ENCODE measurements at regions not wholly inside any gene's neighbourhood (a gene's known extent, or its start where the extent isn't known, plus 50 kb on each side); places are given as distances from the start of the nearest gene placed in this dataset.

GRCh38 chr5:125536095-125536494, 789.7 kb upstream of the ZNF608 start:
- Mint-ChIP-seq H3K4me3 (no peak overlapping the region), H3K27me3 (ENCODE audit: insufficient read depth) (no peaks in the 10 kb centered on the region), H3K36me3 (ENCODE audit: low read depth) (peaks cover 9% of the 10 kb centered on the region), H3K9me3 (peaks cover 36% of the 10 kb centered on the region), H3K4me1 (peaks cover 15% of the 10 kb centered on the region), H3K27ac (no peak overlapping the region)
- DNase-seq: no peak
- no peak overlapping the region for H3K4me3 ChIP-seq (ENCODE audit: low read length)
- no peak overlapping the region for H3K9ac ChIP-seq (ENCODE audit: extremely low read depth, low read length, poor library complexity, severe bottlenecking)
- H3K4me1 ChIP-seq (ENCODE audit: control insufficient read depth, insufficient read depth, low read length): no peaks in the 10 kb centered on the region
- H3K36me3 ChIP-seq (ENCODE audit: control insufficient read depth, insufficient read depth, low read length): no peaks in the 10 kb centered on the region
- H3K9me3 ChIP-seq (ENCODE audit: control insufficient read depth, low read length): peaks cover 27% of the 10 kb centered on the region
- no peaks in the 10 kb centered on the region for H3K27me3 ChIP-seq (ENCODE audit: control insufficient read depth, insufficient read depth, low read length, poor library complexity, severe bottlenecking)
- H3K27ac ChIP-seq (ENCODE audit: low read depth, low read length): no peak overlapping the region
- TF ChIP-seq CTCF (conservative IDR thresholded peaks at IDR 0.05): no peak

GRCh38 chr5:125536582-125536981, 790.1 kb upstream of the ZNF608 start:
- Mint-ChIP-seq H3K4me3 (no peak overlapping the region), H3K27ac (no peak overlapping the region), H3K4me1 (peaks cover 13% of the 10 kb centered on the region), H3K9me3 (peaks cover 36% of the 10 kb centered on the region), H3K27me3 (ENCODE audit: insufficient read depth) (no peaks in the 10 kb centered on the region), H3K36me3 (ENCODE audit: low read depth) (peaks cover 9% of the 10 kb centered on the region)
- TF ChIP-seq CTCF (conservative IDR thresholded peaks at IDR 0.05): no peak
- Histone ChIP-seq H3K9ac (ENCODE audit: extremely low read depth, low read length, poor library complexity, severe bottlenecking) (no peak overlapping the region), H3K27ac (ENCODE audit: low read depth, low read length) (no peak overlapping the region), H3K27me3 (ENCODE audit: control insufficient read depth, insufficient read depth, low read length, poor library complexity, severe bottlenecking) (no peaks in the 10 kb centered on the region), H3K9me3 (ENCODE audit: control insufficient read depth, low read length) (peaks cover 27% of the 10 kb centered on the region), H3K4me1 (ENCODE audit: control insufficient read depth, insufficient read depth, low read length) (no peaks in the 10 kb centered on the region), H3K36me3 (ENCODE audit: control insufficient read depth, insufficient read depth, low read length) (no peaks in the 10 kb centered on the region), H3K4me3 (ENCODE audit: low read length) (no peak overlapping the region)
- 100% methylated on average over 1 of the region's 1 CpG; no CpG with 5 or more reads in 1 of the 2 experiments for WGBS, 2 experiments (ENCODE audit: insufficient coverage in 1 of 2, insufficient read length in 1 of 2)
- DNase-seq: no peak

- DNase-seq: no peak
- H3K4me1 Mint-ChIP-seq: peaks cover 2% of the 10 kb centered on the region
- H3K27ac ChIP-seq (ENCODE audit: low read depth, low read length): no peak overlapping the region
- no peak overlapping the region for H3K9ac ChIP-seq (ENCODE audit: extremely low read depth, low read length, poor library complexity, severe bottlenecking)
- H3K4me3 Mint-ChIP-seq: no peak overlapping the region
- H3K36me3 ChIP-seq (ENCODE audit: control insufficient read depth, insufficient read depth, low read length): no peaks in the 10 kb centered on the region
- peaks cover 27% of the 10 kb centered on the region for H3K9me3 ChIP-seq (ENCODE audit: control insufficient read depth, low read length)
- no peak overlapping the region for H3K4me3 ChIP-seq (ENCODE audit: low read length)
- no peaks in the 10 kb centered on the region for H3K4me1 ChIP-seq (ENCODE audit: control insufficient read depth, insufficient read depth, low read length)
- no peak for TF ChIP-seq CTCF (conservative IDR thresholded peaks at IDR 0.05)
- no peak overlapping the region for H3K27ac Mint-ChIP-seq
- no peaks in the 10 kb centered on the region for H3K27me3 Mint-ChIP-seq (ENCODE audit: insufficient read depth)
- H3K9me3 Mint-ChIP-seq: peaks cover 33% of the 10 kb centered on the region
- WGBS, 2 experiments (ENCODE audit: insufficient coverage in 1 of 2, insufficient read length in 1 of 2): 93% methylated on average over 2 of the region's 2 CpGs; no CpG with 5 or more reads in 1 of the 2 experiments
- H3K36me3 Mint-ChIP-seq (ENCODE audit: low read depth): peaks cover 9% of the 10 kb centered on the region
- no peaks in the 10 kb centered on the region for H3K27me3 ChIP-seq (ENCODE audit: control insufficient read depth, insufficient read depth, low read length, poor library complexity, severe bottlenecking)
These were observed 791.2 kb upstream of the ZNF608 start for GRCh38 chr5:125537661-125538060.
